ENCODE measurements at regions not wholly inside any gene's neighbourhood (a gene's known extent, or its start where the extent isn't known, plus 50 kb on each side); places are given as distances from the start of the nearest gene placed in this dataset.

DNA sequence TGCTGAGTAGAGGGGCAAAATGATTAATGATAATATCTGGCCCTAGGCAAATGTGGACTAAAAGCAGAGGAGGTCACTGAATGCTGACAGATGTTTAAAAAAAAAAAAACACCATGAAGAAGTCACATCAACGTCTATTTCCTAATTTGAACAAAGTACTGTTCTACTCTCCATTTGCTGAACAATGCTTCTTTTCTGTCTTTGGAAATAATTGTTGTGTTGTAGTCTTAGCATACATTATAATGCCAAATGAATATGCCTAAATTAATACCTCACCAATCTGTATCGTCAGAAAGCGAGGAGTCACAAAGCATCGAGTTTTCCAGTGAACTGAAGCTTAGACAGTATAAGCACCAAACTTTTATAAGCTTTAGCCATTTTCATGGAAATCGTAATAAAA lies 140.9 kb upstream of the JADE1 start:
- Histone ChIP-seq H3K4me1 (no peaks in the 10 kb centered on the region), H3K9me3 (no peaks in the 10 kb centered on the region), H3K36me3 (no peaks in the 10 kb centered on the region), H3K27ac (no peak overlapping the region), H3K4me3 (no peak overlapping the region), H3K27me3 (no peaks in the 10 kb centered on the region)
- DNase-seq (no peak), ATAC-seq (ENCODE audit: low FRiP score in 2 of 2) (no peak)
- no peak for TF ChIP-seq POLR2AphosphoS5 (IDR thresholded peaks at IDR 0.05)
- TF ChIP-seq, protein P1, sequence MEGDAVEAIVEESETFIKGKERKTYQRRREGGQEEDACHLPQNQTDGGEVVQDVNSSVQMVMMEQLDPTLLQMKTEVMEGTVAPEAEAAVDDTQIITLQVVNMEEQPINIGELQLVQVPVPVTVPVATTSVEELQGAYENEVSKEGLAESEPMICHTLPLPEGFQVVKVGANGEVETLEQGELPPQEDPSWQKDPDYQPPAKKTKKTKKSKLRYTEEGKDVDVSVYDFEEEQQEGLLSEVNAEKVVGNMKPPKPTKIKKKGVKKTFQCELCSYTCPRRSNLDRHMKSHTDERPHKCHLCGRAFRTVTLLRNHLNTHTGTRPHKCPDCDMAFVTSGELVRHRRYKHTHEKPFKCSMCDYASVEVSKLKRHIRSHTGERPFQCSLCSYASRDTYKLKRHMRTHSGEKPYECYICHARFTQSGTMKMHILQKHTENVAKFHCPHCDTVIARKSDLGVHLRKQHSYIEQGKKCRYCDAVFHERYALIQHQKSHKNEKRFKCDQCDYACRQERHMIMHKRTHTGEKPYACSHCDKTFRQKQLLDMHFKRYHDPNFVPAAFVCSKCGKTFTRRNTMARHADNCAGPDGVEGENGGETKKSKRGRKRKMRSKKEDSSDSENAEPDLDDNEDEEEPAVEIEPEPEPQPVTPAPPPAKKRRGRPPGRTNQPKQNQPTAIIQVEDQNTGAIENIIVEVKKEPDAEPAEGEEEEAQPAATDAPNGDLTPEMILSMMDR (IDR thresholded peaks at IDR 0.05): no peak
- no peak for TF ChIP-seq POLR2A (IDR thresholded peaks at IDR 0.05)
- TF ChIP-seq EP300 (IDR thresholded peaks at IDR 0.05): no peak
- WGBS, 2 donors: 90 to 92% methylated on average over 5 of the region's 5 CpGs

DNA sequence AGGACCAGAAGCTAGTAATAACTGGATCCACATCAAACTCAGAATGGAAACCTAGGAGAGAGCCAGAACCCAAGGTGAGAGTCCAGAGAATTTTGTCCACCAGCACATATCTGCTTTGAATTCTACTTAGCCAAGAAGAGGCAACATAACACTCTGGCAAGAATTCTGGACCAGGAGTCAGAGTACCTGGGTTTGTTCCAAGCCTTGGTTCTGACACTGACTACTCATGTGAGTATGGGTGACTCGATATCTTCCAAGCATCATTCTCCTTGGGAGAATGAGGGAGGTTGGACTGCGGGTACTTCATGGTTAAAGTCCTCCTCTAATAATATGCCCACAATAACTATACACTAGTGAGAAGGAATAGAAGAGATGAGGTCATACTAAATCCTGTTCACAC lies 144.0 kb upstream of the JADE1 start:
- H3K4me1 ChIP-seq: peaks cover 0 to 11% (median 7%) of the 10 kb centered on the region in 4 donors
- no peaks in the 10 kb centered on the region for H3K36me3 ChIP-seq
- WGBS, 2 donors: 97 to 100% methylated on average over 2 of the region's 2 CpGs
- H3K4me3 ChIP-seq: no peak overlapping the region
- ATAC-seq (ENCODE audit: low FRiP score in 2 of 2) (no peak), DNase-seq (no peak)
- H3K27me3 ChIP-seq: no peaks in the 10 kb centered on the region
- H3K27ac ChIP-seq: no peak overlapping the region
- no peaks in the 10 kb centered on the region for H3K9me3 ChIP-seq
- TF ChIP-seq POLR2AphosphoS5 (IDR thresholded peaks at IDR 0.05): no peak
- TF ChIP-seq, protein P1 (IDR thresholded peaks at IDR 0.05): no peak
- no peak for TF ChIP-seq EP300 (IDR thresholded peaks at IDR 0.05)
- no peak for TF ChIP-seq POLR2A (IDR thresholded peaks at IDR 0.05)

DNA sequence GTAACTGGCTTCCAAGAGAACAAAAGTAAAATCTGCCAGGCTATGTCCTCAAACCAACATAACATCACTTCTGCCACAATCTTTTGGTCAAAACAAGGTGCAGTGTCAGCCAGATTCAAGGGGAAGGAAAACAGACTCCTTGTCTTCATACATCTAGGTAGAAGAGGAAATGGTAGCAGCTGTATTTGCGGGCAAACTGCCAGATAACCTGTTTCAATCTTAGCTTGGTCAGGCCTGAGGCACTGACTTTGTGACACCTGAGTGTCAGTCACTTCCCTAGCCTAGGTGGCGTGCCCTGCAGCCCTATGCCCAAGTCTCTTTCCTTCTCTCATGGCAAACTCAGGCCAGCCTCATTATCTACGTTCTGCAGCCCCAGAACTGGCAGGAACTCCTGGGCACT lies 146.2 kb upstream of the JADE1 start:
- Histone ChIP-seq H3K4me1 (peaks cover 10 to 24% (median 19%) of the 10 kb centered on the region in 4 donors), H3K4me3 (no peak overlapping the region), H3K27ac (no peak overlapping the region), H3K27me3 (no peaks in the 10 kb centered on the region), H3K36me3 (no peaks in the 10 kb centered on the region), H3K9me3 (no peaks in the 10 kb centered on the region)
- WGBS, 2 donors: 72 to 82% methylated on average over 3 of the region's 3 CpGs
- TF ChIP-seq, protein P1 (IDR thresholded peaks at IDR 0.05): no peak
- TF ChIP-seq EP300 (IDR thresholded peaks at IDR 0.05) (no peak), POLR2A (IDR thresholded peaks at IDR 0.05) (no peak), POLR2AphosphoS5 (IDR thresholded peaks at IDR 0.05) (no peak)
- DNase-seq (no peak), ATAC-seq (ENCODE audit: low FRiP score in 2 of 2) (no peak)

DNA sequence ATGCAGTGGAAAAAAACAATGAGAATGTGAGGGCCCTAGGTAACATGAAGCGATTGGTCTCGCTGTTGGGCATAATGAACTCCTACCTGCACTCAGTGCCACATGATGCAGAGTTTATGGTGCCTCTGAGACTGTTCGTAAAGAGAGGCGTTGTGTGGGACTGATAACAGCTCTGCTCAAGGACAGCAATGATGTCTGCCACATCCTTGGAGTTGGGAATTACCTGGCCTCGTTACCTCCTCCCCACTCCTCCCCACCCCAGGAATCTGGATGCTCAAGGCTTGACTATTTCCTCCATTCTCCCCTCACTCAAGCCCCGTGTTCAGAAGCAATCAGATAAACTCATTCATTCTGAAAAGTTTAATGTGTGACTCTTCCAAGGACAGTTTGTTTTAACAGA lies 148.0 kb upstream of the JADE1 start:
- WGBS, 2 donors: 84 to 86% methylated on average over 6 of the region's 6 CpGs
- TF ChIP-seq EP300 (IDR thresholded peaks at IDR 0.05): no peak
- TF ChIP-seq POLR2A (IDR thresholded peaks at IDR 0.05): no peak
- no peak for TF ChIP-seq POLR2AphosphoS5 (IDR thresholded peaks at IDR 0.05)
- TF ChIP-seq, protein P1 (IDR thresholded peaks at IDR 0.05): no peak
- DNase-seq: no peak
- no peak for ATAC-seq (ENCODE audit: low FRiP score in 2 of 2)
- Histone ChIP-seq H3K36me3 (no peaks in the 10 kb centered on the region), H3K4me1 (peaks cover 15 to 27% (median 20%) of the 10 kb centered on the region in 4 donors), H3K4me3 (no peak overlapping the region), H3K27ac (peak overlapping the region; percentile 45 to 83 (median 72)), H3K27me3 (no peaks in the 10 kb centered on the region), H3K9me3 (no peaks in the 10 kb centered on the region)

Measured in upper lobe of left lung (tissue), 6 donors.